CD14-positive monocyte (primary cell): ENCODE measurements at regions not wholly inside any gene's neighbourhood (a gene's known extent, or its start where the extent isn't known, plus 50 kb on each side); places are given as distances from the start of the nearest gene placed in this dataset.

Experiments
- DNase-seq, 3 donors: peaks; one replicate each; pipeline ENCODE4 v3.0.0-alpha.2; 2011 to 2022
- H2AFZ ChIP-seq: 2 replicates; pipeline ENCODE4 v1.6.0; 2012; ENCODE audit warnings: mild to moderate bottlenecking, low read depth, low read length, inconsistent platforms; ENCODE audit not compliant: insufficient read depth, poor library complexity, severe bottlenecking
- H3K27ac ChIP-seq, 2 donors: 1 replicate in 1 of 2; 2 replicates in 1 of 2; pipeline ENCODE4 v1.5.1; 2012 to 2013; ENCODE audit warnings: low read length in 2 of 2, control low read depth in 1 of 2, inconsistent platforms in 1 of 2, low read depth in 1 of 2, mild to moderate bottlenecking in 1 of 2
- H3K27me3 ChIP-seq, 2 donors: one replicate each; pipeline versions ENCODE4 v1.6.0 to v1.6.1; 2011 to 2013; ENCODE audit warnings: low read length in 2 of 2; ENCODE audit not compliant: control insufficient read depth in 2 of 2, insufficient read depth in 2 of 2
- H3K36me3 ChIP-seq, 2 donors: replicated peaks in 1 of 2; 1 replicate in 1 of 2; 2 replicates in 1 of 2; pipeline versions ENCODE4 v1.5.1 to v1.6.1; 2012 to 2013; ENCODE audit warnings: low read length in 2 of 2, control low read depth in 1 of 2, inconsistent platforms in 1 of 2, mild to moderate bottlenecking in 1 of 2; ENCODE audit not compliant: insufficient read depth in 2 of 2, control insufficient read depth in 1 of 2
- H3K4me1 ChIP-seq, 2 donors: 1 replicate in 1 of 2; 2 replicates in 1 of 2; pipeline versions ENCODE4 v1.5.1 to v1.6.1; 2012 to 2013; ENCODE audit warnings: low read length in 2 of 2, control low read depth in 1 of 2, inconsistent platforms in 1 of 2, mild to moderate bottlenecking in 1 of 2, moderate library complexity in 1 of 2; ENCODE audit not compliant: insufficient read depth in 2 of 2, control insufficient read depth in 1 of 2
- H3K4me2 ChIP-seq: replicated peaks from 2 replicates; pipeline ENCODE3; 2012; ENCODE audit warnings: low read length, moderate library complexity, mild to moderate bottlenecking; ENCODE audit not compliant: poor library complexity, severe bottlenecking; ENCODE audit errors: extremely low read depth
- H3K4me3 ChIP-seq, 3 experiments: fragments of 200-600 bp in 1 of 3; sonication (generic) in 1 of 3; replicated peaks in 1 of 3; 1 replicate in 2 of 3; 2 replicates in 1 of 3; pipeline ENCODE4 v1.5.1; 2011 to 2013; ENCODE audit warnings: low read length in 3 of 3, mild to moderate bottlenecking in 3 of 3, control low read depth in 2 of 3, low read depth in 2 of 3, inconsistent platforms in 1 of 3, moderate library complexity in 1 of 3
- H3K79me2 ChIP-seq: 2 replicates; pipeline ENCODE4 v1.6.0; 2012; ENCODE audit warnings: mild to moderate bottlenecking, control low read depth, inconsistent platforms, low read length, moderate library complexity; ENCODE audit not compliant: insufficient read depth
- H3K9ac ChIP-seq: 2 replicates; pipeline ENCODE4 v1.6.0; 2017; ENCODE audit warnings: low read length, mild to moderate bottlenecking; ENCODE audit not compliant: insufficient read depth, poor library complexity, severe bottlenecking
- H3K9me3 ChIP-seq, 2 donors: replicated peaks in 1 of 2; 1 replicate in 1 of 2; 2 replicates in 1 of 2; pipeline versions ENCODE4 v1.5.1 to v1.6.1; 2012 to 2013; ENCODE audit warnings: low read length in 2 of 2, control low read depth in 1 of 2; ENCODE audit not compliant: control insufficient read depth in 1 of 2, insufficient read depth in 1 of 2
- H4K20me1 ChIP-seq: 2 replicates; pipeline ENCODE4 v1.6.0; 2012; ENCODE audit warnings: mild to moderate bottlenecking, low read length, control low read depth, moderate library complexity; ENCODE audit not compliant: insufficient read depth
- H3K27ac Mint-ChIP-seq, 7 donors: one replicate each; pipeline ENCODE4 v1.8.0; 2020; ENCODE audit warnings: mild to moderate bottlenecking in 7 of 7, mixed read lengths in 7 of 7, moderate library complexity in 6 of 7, inconsistent platforms in 2 of 7
- H3K27me3 Mint-ChIP-seq, 3 donors: one replicate each; pipeline ENCODE4 v1.8.0; 2021 to 2022; ENCODE audit warnings: low read depth in 3 of 3, mild to moderate bottlenecking in 3 of 3, mixed read lengths in 3 of 3, moderate library complexity in 3 of 3, inconsistent platforms in 1 of 3
- H3K36me3 Mint-ChIP-seq, 2 donors: one replicate each; pipeline ENCODE4 v1.8.0; 2020; ENCODE audit warnings: mixed read lengths in 2 of 2, inconsistent platforms in 1 of 2, mild to moderate bottlenecking in 1 of 2
- H3K4me1 Mint-ChIP-seq: one replicate; pipeline ENCODE4 v1.8.0; 2020; ENCODE audit warnings: mild to moderate bottlenecking, mixed read lengths
- H3K4me3 Mint-ChIP-seq, 2 donors: one replicate each; pipeline ENCODE4 v1.8.0; 2020; ENCODE audit warnings: mild to moderate bottlenecking in 2 of 2, mixed read lengths in 2 of 2, moderate library complexity in 1 of 2
- H3K9me3 Mint-ChIP-seq, 7 donors: one replicate each; pipeline ENCODE4 v1.8.0; 2020 to 2022; ENCODE audit warnings: mixed read lengths in 7 of 7, mild to moderate bottlenecking in 6 of 7, moderate library complexity in 6 of 7, inconsistent platforms in 2 of 7
- WGBS: methylation state at CpG from one replicate; pipeline ENCODE4 v1.1.5; 2013; ENCODE audit warnings: missing lambda C conversion rate; ENCODE audit not compliant: insufficient coverage; 5-methylcytosine and 5-hydroxymethylcytosine counted together
- intact Hi-C, 2 donors: fragments of 100-400 bp; cut with micrococcal nuclease; formaldehyde crosslinking; loops; one replicate each; pipeline versions ENCODE4 v1.15.0 to v1.15.1; 2023
- TF ChIP-seq, protein P1 (sequence below): fragments of 200-600 bp; IDR thresholded peaks from one replicate; pipeline ENCODE4 v1.8.0; 2022; ENCODE audit warnings: antibody characterized with exemption, mild to moderate bottlenecking

- intact Hi-C loops = no loop called here
- H3K4me1 Mint-ChIP-seq = no peaks in the 10 kb centered on the region
- H3K36me3 Mint-ChIP-seq = no peaks in the 10 kb centered on the region
- Histone ChIP-seq H3K4me3 (no peak overlapping the region), H3K4me2 (no peak overlapping the region), H3K79me2 (no peaks in the 10 kb centered on the region), H3K36me3 (no peaks in the 10 kb centered on the region), H4K20me1 (no peaks in the 10 kb centered on the region), H3K4me1 (no peaks in the 10 kb centered on the region), H3K27ac (no peak overlapping the region), H3K27me3 (no peaks in the 10 kb centered on the region), H3K9me3 (no peaks in the 10 kb centered on the region), H2AFZ (no peak overlapping the region), H3K9ac (no peak overlapping the region)
- no peak overlapping the region for H3K27ac Mint-ChIP-seq
- no peak overlapping the region for H3K4me3 Mint-ChIP-seq
- H3K9me3 Mint-ChIP-seq = peaks cover 0 to 3% (median 0%) of the 10 kb centered on the region in 7 donors
- WGBS = no CpG with 5 or more reads among the region's 2 CpGs
- DNase-seq = no peak
- TF ChIP-seq, protein P1, sequence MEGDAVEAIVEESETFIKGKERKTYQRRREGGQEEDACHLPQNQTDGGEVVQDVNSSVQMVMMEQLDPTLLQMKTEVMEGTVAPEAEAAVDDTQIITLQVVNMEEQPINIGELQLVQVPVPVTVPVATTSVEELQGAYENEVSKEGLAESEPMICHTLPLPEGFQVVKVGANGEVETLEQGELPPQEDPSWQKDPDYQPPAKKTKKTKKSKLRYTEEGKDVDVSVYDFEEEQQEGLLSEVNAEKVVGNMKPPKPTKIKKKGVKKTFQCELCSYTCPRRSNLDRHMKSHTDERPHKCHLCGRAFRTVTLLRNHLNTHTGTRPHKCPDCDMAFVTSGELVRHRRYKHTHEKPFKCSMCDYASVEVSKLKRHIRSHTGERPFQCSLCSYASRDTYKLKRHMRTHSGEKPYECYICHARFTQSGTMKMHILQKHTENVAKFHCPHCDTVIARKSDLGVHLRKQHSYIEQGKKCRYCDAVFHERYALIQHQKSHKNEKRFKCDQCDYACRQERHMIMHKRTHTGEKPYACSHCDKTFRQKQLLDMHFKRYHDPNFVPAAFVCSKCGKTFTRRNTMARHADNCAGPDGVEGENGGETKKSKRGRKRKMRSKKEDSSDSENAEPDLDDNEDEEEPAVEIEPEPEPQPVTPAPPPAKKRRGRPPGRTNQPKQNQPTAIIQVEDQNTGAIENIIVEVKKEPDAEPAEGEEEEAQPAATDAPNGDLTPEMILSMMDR = no peak
- no peaks in the 10 kb centered on the region for H3K27me3 Mint-ChIP-seq
Measured at GRCh38 chr5:120748474-120748873, 284.4 kb downstream of the PRR16 start.

DNA sequence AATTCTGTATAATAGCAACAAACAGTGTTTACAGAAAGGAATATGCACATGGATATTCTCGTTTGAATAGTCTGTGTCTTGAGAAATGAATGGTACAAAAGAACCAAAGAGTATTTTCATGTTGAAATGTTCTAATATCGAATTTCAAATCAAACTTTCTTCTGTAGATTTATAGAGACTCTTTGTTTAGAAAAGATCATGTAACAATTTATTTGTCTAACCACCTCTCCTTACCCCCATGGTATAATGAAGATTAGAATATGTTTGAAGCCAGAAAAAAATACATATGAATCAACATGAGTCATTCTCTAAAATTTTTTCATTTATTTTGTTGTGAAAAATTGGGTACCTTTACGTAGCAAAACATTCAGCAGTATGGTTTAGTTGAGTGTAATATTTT lies 285.6 kb downstream of the PRR16 start:
- Mint-ChIP-seq H3K27me3 (no peaks in the 10 kb centered on the region), H3K4me3 (no peak overlapping the region), H3K4me1 (no peaks in the 10 kb centered on the region), H3K27ac (no peak overlapping the region), H3K36me3 (no peaks in the 10 kb centered on the region), H3K9me3 (peaks cover 0 to 3% (median 0%) of the 10 kb centered on the region in 7 donors)
- Histone ChIP-seq H3K4me3 (no peak overlapping the region), H2AFZ (no peak overlapping the region), H3K4me1 (no peaks in the 10 kb centered on the region), H3K4me2 (no peak overlapping the region), H3K9ac (no peak overlapping the region), H3K27me3 (no peaks in the 10 kb centered on the region), H3K79me2 (no peaks in the 10 kb centered on the region), H3K36me3 (no peaks in the 10 kb centered on the region), H3K9me3 (no peaks in the 10 kb centered on the region), H4K20me1 (no peaks in the 10 kb centered on the region), H3K27ac (no peak overlapping the region)
- no CpG with 5 or more reads among the region's 3 CpGs for WGBS
- TF ChIP-seq, protein P1 = no peak
- DNase-seq = no peak
- intact Hi-C loops = no loop called here
